ENCODE measurements at regions not wholly inside any gene's neighbourhood (a gene's known extent, or its start where the extent isn't known, plus 50 kb on each side); places are given as distances from the start of the nearest gene placed in this dataset.

DNA sequence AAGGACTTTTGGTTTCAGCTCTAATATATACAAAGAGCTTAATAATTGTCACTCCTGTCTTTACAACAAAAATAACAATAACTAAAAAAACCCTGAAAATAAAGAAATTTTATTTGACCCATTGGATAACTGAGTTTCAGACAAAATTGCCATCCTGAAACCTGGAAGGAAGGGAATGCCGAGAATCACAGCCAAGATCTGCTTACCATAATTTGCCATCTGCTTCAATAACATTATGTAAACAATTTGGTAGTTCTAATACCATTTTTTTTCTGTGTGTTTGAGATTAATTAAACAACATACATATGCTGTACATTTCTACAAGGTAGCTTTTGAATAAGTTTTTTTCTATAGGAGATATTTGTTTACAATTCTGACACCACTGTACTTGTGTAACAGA, 596.3 kb upstream of the MGAT4C start:
- DNase-seq = no peak

DNA sequence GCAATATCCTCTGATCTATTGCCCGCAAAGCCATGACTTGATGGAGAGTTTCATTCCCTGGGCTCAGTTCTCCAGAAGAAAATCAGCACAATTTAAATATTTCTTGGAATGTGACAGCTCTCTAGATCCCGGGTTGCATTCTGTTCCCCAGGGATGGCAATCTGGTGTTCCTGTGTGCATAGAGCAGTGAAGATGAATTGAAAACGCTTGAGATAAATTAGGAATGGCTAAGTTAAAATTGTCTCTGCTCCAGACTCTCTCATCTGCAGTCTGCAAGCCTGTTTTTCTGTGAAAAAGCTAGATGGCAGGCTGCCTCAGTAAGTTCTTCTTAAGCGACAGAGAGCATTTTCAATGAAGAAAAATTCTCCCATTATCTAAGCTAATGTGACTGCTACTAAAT, 582.5 kb upstream of the MGAT4C start:
- DNase-seq = no peak

DNA sequence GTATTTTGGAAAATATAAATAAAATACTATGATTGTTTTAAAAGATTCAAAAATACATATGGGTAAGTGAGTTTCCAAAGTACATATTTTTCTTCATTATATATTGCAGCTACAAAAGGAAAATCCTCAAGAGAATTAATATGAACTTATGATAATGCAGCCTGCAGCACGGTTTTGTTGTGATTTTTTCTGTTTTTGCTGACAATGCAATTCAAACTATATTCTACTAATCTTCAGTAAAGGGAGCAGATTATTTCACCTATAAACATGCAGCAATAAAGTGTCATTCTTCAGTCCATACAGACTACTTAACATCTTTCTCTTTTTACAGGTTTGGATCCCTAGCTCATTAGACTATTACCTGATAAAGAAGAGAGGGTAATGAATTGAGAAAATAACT, 582.1 kb upstream of the MGAT4C start:
- DNase-seq = no peak

DNA sequence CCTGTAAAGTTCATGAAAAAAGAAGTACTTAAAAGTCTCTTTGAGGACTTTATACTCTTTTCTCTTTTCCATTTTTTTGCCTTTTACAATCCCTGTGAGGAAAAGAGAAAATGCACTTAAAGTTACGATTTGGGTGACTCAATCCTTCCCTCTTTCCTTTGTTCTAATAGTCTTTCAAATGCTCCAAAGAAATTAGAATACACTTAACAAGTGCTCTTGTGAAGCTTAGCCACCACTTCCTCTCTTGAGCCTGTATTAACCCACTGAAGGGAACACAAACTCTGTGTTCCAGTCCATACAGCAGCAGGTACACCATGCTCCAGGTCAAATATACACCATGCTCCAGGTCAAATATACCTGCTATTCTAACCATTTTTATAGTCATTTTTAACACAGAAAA, 581.1 kb upstream of the MGAT4C start:
- DNase-seq = no peak

DNA sequence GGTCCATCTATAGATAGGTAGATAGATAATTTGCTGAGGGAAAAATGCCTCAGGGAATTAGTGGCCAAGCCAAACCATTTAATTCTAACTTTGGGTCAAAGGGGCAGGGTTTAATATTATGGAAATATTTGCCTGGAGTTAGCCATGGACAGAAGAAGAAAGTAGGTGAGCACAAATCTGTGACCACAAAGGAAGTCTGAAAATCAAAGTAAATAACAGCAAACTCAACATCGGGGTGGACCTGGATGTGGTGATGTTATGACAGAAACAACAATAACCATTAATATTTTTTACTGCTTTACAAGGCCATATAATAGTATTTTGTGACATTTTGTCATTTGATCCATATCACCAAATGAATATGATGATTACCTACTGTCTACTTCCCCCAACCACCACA, 578.0 kb upstream of the MGAT4C start:
- no peak for DNase-seq

DNA sequence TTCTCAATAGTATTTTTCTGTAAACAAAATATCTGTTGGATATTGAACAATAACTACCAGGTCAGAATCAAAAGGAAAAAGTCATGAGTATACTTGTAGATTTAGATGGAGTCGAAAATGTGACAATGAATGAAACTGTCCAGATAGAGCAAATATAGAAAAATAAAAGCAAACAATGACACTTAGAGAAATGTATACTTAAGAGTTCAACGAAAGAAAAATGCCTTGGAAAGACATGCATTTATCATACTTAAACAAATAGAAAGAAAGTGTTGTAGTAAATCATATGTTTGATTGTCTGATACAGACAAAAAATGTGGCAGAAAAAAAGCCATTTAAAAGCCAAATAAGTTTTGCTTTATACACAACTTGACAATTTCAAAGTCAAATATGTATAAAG, 571.2 kb upstream of the MGAT4C start:
- DNase-seq = no peak

DNA sequence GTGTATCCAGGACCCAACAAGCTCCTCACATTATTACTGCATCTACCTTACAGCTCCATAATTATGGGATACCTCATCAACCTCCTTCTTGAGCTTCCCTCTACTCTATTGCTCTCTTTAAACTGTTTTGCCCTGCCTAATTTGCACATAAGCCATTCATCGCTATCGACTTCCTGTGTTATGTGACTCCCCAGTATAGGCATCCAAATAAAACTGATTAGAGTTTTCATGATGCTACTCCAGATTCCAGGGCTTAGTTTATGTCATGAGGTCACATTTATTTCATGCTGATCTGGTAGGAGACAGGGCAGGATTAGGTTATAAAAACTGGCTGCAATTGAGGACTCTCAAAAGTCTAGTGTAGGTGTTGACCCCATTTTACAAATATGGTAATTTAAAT, 569.9 kb upstream of the MGAT4C start:
- no peak for DNase-seq

DNA sequence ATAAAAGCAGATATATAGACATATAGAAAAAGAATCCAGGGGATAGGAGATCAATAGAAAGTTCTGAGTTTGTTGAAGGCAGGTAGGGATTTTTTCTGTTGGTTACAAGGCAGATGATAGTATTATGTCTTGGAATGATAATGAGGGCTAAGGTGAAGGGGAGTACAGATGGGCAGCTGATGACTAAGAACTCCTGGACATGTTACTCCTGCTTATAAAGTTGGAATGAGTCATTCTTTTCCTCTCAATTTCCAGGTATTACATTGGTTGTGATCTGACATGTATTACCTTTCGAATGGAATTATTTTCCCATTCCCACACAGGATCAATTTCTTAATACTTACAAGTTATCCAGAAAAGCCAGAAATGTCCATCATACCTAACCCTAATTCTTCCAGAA, 545.2 kb upstream of the MGAT4C start:
- DNase-seq = no peak

DNA sequence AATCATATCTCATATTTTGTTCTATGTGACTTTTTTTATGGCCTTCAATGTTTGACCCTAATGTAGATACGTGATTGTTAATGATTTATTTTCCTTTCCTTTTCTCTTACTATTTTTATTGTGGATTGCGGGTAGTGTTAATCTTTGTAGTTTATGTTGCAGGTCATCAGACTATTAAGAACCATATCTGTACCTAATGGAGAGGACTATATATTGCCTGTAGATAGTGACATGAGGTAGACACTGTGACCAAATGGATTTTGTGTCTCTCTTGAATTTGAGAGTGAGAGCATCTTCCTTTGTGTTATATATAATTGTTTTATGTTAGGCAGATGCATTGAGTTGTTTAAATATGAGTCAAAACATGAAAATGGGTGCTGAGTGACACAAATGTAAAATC, 543.4 kb upstream of the MGAT4C start:
- no peak for DNase-seq

DNA sequence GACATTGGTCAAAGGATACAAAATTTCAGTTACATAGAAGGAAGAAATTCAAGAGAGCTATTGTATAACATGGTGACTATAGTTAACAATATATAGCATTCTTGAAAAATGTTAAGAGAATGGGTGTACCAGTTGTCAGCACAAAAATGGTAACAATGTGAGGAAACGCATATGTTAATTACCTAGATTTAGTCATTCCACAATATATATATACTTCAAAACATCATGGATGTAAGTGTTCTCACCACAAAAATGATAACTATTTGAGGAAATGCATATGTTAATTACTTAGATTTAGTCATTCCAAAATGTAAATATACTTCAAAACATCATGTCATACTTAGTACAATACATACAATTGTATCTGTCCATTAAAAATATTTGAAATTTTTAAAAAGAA, 540.4 kb upstream of the MGAT4C start:
- no peak for DNase-seq

DNA sequence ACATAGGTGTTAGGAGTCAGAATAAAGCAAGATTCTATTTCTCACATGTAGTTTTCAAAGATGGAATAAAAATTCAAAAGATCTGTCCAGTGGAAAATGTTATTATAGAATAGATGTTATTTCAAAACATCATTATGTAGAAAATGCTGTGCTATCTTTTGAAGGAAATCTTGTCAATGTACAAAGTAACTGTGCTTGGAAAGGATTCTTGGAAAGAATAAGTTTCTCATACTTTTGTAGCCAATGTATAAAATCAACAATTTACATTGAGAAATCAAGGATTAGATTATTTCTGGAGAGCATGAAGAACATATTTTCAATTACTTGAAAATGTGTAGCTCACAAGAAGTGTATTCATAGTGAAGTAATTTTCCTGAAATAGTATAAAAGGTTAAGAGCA, 532.5 kb upstream of the MGAT4C start:
- no peak for DNase-seq

DNA sequence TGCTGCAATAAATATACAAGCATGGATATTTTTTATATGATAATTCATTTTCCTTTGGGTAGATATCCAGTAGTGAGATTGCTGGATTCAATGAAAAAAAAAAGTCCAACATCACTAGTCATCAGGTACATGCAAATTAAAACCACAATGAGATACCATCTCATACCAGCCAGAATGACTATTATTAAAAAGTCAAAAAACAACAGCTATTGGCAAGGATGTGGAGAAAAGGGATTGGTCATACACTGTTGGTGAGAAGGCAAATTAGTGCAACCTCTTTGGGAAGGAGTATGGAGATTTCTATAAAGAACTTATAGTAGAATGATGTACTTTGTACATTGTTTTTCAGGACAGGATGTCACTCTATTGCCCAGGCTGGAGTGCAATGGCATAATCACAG, 531.2 kb upstream of the MGAT4C start:
- no peak for DNase-seq

DNA sequence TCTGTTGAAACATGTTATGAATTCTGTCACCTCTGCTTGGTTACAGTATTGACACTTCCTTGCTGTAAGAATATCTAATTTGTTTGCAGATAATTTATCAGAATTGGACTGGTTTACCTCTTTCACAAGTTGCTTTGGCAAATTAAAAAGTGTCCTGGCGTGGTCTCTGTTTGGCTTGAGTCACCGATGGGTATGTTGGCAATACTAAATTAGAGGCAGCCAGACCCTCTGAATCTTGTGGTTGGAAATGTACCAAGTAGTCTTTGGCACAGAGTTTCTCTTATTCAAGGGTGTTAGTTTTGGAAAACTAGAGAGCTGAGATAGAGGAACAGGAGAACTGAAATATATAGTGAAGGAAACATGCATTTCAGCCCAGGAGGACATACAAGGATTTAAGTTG, 521.1 kb upstream of the MGAT4C start:
- no peak for DNase-seq

DNA sequence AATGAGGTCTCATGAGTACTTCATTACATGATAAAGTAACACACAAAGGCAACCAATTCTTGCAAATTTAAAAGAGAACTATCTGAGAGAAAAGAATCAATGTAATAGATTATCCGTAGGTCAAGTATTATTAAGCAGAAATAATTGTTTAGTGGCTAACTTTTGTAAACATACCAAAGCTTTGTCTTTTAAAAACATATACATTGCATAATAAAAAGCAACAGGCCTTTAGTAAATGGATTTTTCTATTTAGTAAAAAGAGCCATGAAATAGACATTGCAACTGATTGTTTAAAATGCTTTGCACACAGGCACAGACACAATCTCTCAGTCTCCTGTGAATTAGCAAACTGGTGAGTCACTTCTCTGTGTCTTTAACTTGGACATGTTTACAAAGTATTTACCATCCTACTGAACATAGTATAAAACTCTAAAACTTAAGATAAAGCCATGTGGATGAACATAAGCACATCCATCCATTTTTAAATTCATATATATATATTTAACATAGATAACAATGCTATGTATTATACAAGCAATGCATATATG, 518.7 kb upstream of the MGAT4C start:
- DNase-seq = no peak

DNA sequence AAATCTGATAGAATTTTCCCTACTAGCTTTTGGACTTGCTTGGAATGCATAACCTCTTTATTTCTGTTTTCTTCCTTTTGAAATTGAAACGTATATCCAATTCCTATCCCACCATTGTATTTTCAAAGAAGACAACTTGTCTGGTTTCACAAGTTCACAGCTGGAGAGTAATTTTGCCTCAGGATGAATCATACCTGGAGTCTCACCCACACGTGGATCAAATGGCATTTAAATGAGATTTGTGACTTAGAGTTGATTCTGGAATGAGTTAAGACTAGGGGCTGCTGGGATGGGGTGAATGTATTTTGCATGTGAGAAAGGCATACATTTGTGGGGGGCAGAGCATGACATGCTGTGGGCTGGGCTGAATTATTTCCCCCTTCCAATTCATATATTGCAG, 516.5 kb upstream of the MGAT4C start:
- no peak for DNase-seq

DNA sequence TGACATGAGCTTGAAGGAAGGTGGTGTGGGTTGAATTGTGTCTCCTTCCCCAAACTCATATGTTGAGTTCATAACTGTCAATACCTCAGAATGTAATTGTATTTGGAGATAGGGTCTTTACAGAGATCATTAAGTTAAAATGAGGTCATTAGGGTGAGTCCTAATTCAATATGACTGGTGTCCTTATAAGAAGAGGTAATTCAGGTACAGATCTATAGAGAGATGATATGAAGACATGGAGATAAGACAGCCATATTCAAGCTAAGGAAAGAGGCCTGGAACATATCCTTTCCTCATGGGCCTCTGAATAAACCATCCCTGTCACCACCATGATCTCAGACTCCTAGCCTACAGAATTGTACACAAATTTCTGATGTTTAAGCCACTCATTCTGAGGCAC, 514.7 kb upstream of the MGAT4C start:
- no peak for DNase-seq

DNA sequence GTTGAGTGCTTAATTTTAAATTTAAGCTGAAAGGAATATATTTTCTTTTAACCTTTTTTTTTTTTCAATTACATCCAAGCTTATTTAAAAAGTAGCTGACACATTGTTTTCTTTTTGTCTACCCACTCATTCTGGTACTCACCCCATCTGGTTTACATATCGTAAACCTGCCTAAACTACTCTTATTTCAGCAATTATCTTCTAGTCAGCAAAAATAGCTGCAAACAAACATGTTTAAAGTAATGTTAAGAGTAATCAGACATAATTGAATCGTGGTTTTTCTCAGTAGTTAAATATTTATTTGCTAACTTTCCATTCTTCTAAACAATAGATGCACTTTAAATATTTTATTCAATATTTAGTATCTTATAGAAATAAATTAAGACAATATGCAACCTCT, 492.7 kb upstream of the MGAT4C start:
- DNase-seq = no peak

DNA sequence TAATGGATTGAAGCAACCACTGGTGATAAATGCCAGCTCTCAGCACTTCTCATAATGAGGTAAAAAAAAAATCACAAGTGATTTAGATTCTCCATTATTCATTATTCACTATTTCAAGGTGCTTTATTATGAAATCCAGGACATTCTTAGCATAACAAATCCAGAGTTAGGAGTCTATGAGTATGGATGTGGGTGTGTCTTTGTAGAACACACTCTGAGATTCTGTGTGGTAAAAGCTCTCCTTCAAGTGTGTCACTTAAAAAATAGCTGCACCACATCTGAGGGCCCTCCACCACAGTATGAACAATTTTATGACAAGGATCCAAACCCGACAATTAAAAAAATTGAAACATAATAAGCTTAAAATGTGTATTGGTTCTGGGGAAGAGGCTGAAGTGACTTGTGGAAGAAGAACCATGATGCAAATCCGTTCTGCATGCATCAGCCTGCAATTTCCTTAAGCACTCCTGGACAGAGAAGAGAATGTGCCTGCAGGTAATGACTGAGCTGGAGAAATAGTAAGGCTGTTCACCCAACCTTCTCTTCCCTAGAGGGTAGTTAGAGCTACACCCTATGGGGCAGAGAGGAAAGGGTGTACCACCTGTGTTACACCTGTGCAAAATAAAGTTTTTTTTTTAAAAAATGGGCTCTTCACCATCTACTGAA, 488.5 kb upstream of the MGAT4C start:
- no peak for DNase-seq

DNA sequence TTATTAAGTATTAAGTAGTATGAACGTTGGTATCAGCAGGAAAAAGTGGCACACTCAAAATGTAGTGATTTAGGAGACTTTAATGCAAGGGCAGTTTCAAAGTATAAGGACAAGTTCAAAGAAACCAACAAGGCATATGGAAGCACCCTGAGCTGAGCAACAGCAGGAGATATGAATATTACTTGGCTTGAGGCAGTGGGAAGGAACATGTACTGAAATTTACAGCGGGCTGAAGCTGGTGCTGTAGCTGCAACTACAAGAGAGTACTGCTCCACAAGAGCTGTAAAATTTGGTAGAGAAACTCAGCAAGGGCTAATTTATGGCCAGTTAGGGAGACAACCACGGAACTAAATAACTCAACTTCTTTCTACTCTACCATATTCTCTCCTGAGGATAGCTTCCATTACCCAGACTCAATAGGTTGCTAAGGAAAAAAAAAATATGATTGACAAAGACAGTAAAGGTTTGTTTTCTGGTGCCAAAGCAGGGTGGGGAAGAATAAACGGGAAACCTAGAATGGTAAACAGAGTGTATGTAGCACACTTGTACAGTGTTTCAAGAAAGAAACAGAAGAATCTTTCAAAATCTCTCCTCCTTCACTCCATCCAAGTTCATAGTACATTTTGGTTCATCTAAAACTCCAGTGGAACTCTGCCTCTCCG, 487.8 kb upstream of the MGAT4C start:
- DNase-seq = no peak

DNA sequence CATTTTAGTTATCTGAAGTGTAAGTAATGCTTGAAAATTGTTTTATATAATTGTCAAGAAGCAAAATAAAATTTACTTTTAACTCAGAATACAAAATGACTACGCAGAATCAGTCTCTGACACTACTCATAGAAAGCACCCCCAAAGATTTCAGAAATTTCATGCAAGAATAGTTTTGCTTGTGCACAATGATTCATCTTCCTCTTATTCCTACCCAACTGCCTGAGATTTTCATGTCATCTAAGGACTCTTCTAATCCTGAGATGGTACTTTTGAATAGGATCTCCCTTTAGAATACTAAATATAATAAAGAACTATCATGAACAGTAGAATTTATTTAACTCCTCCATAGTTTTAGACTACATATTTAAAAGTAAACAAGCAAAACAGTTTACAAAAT, 485.3 kb upstream of the MGAT4C start:
- no peak for DNase-seq

DNA sequence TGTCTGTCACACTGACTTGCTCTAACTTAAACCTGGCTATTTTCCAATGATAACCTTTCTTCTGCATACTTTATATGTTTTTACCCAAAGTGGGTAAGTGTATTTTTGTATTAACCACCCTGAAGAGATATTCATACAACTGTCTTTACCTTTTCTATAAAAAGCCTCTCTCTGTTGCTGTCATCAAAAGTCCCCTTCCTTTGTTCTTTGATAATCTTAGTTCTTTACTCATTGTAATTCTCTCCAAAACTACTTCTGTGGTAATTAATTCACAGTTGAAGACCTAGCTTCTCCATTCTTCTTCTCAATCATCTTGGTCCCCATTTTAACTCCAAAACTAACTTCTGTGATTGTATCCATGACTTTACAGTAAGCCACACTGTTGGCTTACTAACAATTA, 479.7 kb upstream of the MGAT4C start:
- no peak for DNase-seq

DNA sequence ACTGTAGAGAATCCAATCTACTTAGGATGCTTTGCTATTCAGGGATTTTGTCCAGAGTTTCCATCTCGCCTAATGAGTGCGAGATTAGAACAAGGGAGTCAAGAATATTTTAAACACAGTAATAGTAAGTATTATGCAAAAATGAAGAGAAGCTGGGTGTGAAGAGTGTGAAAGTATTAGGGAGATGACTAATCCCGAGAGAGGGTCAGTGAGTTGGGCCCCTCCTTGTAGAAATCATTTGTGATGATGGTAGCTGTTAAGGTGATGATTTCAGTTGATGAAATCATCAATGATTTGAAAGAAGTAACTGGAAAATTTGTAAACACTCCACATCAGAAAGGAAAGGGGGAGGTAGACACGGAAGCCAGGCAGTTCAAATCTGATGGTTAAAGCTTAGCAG, 478.9 kb upstream of the MGAT4C start:
- no peak for DNase-seq

DNA sequence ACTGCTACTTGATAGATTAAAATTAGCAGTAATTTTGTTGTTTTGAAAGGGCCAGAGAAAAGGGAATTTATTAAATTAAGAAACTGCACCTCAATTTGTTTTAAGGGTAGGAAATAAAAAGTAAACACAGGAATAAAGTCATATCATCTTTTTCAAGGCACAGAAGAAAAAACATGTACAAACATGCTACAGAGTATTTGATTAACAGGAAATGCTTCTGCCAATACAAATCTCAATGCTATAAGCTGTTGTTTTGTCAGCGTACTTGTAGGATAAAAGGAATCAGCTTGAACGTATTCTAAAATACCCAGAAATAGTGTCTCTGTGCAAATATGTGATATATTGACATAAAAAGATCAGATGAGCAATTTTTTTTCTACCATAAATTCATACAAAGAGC, 474.0 kb upstream of the MGAT4C start:
- DNase-seq = no peak

DNA sequence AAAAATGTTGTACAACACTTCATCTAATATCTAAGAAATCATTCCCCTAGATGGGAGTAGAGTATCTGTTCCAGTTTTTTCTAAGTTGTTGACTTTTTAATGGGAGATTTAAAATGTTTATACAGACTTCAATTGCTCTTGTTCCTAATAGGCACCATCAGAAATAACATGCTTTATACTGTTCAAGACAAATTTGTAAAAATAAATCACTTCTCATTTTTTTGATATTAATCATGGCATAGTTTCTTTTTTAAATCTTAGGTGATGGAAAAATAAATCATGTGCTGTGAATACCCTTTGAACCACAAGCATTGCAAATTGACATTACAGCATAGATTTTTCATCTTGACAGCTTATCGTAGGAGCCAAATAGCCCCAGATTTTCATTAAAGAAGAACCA, 473.5 kb upstream of the MGAT4C start:
- DNase-seq = no peak

DNA sequence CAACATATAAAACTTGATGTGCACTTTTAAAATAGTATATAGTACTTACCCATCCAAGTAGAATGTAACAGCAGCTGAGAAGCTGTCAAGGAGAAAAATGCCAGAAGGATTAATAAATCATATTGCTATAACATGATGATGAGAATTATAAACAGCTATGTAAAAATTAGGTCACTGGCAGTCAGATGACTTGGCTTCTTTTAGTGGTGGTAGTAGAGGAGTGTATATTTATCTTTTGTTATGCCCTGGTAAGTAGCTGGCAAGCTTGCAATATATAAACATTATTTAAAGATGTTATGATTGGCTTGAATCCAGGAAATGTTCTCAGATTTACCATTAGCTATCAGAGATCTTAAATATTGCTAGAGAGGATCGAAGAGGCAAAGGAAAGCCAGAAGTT, 471.0 kb upstream of the MGAT4C start:
- DNase-seq = no peak
